ENCODE measurements at regions not wholly inside any gene's neighbourhood (a gene's known extent, or its start where the extent isn't known, plus 50 kb on each side); places are given as distances from the start of the nearest gene placed in this dataset.
A peak's percentile ranks its signal among the peaks of the same experiment; 100 is the strongest.

- peak; percentile 96 for DNase-seq
Observed at GRCh38 chr2:196399722-196400691, 228.6 kb upstream of the STK17B start.

GRCh38 chr2:196403471-196403870, 232.1 kb upstream of the STK17B start:
- DNase-seq = peak; percentile 81

- DNase-seq = peak; percentile 58
Observed at GRCh38 chr2:196404276-196404675, 232.9 kb upstream of the STK17B start.

GRCh38 chr2:196407675-196408264, 231.7 kb upstream of the CCDC150 start:
- DNase-seq = no peak

GRCh38 chr2:196409376-196409775, 230.1 kb upstream of the CCDC150 start:
- DNase-seq = no peak

GRCh38 chr2:196410008-196410407, 229.5 kb upstream of the CCDC150 start:
- no peak for DNase-seq

GRCh38 chr2:196413821-196414274, 225.7 kb upstream of the CCDC150 start:
- DNase-seq = peak; percentile 57

GRCh38 chr2:196415384-196415783, 224.1 kb upstream of the CCDC150 start:
- no peak for DNase-seq

GRCh38 chr2:196420143-196420542, 219.4 kb upstream of the CCDC150 start:
- DNase-seq = peak; percentile 80

GRCh38 chr2:196421880-196422279, 217.6 kb upstream of the CCDC150 start:
- no peak for DNase-seq

- no peak for DNase-seq
Observed at GRCh38 chr2:196422361-196422760, 217.2 kb upstream of the CCDC150 start.

- DNase-seq = no peak
Observed at GRCh38 chr2:196426122-196426521, 213.4 kb upstream of the CCDC150 start.

- peak; percentile 65 for DNase-seq
Observed at GRCh38 chr2:196427986-196428634, 211.4 kb upstream of the CCDC150 start.

- peak; percentile 35 for DNase-seq
Observed at GRCh38 chr2:196431076-196431475, 208.4 kb upstream of the CCDC150 start.

- DNase-seq = peak; percentile 38
Observed at GRCh38 chr2:196431957-196432356, 207.6 kb upstream of the CCDC150 start.

GRCh38 chr2:196433116-196433515, 206.4 kb upstream of the CCDC150 start:
- no peak for DNase-seq

- peak; percentile 75 for DNase-seq
Observed at GRCh38 chr2:196434217-196434616, 205.3 kb upstream of the CCDC150 start.

GRCh38 chr2:196435189-196435588, 204.3 kb upstream of the CCDC150 start:
- peak; percentile 36 for DNase-seq

GRCh38 chr2:196437626-196438025, 201.9 kb upstream of the CCDC150 start:
- DNase-seq = no peak

GRCh38 chr2:196439760-196440159, 199.8 kb upstream of the CCDC150 start:
- DNase-seq = no peak

- no peak for DNase-seq
Observed at GRCh38 chr2:196440413-196440812, 199.1 kb upstream of the CCDC150 start.

- no peak for DNase-seq
Observed at GRCh38 chr2:196441527-196441926, 198.0 kb upstream of the CCDC150 start.

GRCh38 chr2:196442211-196442610, 197.3 kb upstream of the CCDC150 start:
- peak; percentile 17 for DNase-seq
